ENCODE measurements at regions not wholly inside any gene's neighbourhood (a gene's known extent, or its start where the extent isn't known, plus 50 kb on each side); places are given as distances from the start of the nearest gene placed in this dataset.
A peak's percentile ranks its signal among the peaks of the same experiment; 100 is the strongest.

DNA sequence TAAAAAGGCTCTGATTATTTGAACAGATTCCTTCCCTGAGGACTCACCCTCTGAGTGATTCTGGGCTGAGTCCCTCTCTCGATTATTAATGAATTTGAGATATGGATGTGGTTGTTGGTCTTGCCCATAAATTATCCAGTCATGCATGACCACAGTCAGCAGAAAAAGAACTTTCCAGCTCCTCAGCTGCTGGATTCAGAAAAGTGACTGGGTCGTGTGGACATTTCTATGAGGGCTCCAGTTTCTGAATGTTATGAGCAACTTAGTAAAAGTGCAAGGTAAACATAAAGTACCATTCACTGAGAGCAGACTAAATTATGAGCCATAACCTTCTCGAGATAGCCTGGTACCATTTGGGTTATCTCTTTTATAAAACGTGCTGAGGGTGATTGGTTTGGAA is 100.1 kb upstream of the CLDN10 start:
- no peak for DNase-seq

DNA sequence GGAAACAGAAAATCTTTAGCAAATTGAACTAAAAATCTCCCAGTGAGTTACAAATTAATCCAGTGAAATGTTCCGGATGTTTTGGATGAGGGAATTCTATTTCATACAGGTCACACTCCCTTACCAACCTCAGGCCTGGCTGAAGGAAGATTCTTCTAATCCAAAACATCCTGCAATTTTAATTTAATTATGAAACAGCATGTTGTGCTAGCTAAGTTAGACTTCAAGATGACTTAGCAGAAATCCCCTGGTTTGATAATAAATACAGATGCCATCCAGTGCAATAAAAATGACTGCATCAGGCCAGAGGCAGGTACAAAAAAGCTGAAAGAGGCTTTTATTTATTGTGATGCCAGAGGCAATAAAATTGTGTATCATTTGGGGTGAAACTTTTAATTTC is 96.7 kb upstream of the CLDN10 start:
- no peak for DNase-seq

DNA sequence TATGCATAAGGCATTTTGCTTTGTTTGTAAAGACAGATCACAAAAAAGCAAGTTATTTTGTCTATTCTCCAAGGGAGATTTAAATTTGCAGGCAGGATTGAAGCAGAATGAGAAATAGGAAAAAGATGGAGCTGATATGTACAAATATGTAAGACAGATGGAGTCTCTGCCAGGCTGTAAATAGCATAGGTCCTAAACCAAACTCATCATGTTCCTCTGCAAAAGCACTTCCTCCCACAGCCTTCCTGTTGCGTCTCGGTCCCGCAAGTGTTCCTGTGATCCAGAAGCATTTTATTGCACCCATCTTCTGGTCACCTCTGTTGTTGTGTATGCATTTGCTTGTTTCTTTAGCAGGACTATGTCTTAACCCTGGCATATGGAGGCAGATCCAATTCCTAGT is 95.7 kb upstream of the CLDN10 start:
- no peak for DNase-seq

DNA sequence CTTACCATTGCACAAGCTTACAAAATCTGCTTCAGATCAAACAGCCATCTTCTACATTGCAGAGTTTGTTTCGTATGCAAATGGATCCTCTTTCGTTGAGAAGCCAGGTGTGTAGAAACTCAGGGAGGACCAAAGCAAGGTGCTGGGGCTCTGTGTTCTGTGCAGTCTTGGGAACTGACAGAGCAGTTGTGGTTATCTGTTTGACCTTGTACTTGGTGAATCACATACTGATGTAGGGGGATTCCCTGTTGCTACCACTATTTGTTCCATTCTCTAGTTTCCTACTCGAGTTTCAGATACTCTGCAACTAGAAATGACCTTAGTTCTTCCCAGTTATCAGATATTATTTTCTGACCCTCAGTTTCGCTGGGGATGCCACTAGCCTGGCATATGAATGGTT is 95.2 kb upstream of the CLDN10 start:
- DNase-seq: no peak

DNA sequence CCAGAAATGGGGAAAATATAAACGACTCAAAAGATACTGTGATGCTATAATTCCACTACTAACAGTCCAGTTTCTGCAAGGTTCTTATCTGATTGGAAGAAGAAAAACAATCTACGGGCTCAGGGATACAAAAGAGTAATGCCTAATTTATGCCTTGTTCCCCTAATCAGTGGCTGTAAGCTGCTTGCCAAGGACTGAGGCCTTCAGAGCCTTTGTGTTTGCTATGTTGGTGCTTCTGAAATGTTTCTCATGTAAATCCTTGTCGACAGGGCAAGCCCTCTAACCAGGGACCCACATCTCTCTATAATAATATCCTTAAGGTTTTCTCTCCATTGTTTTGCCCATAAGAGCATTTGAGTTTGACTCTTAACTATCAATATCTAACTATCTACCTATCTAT is 89.7 kb upstream of the CLDN10 start:
- DNase-seq: no peak

DNA sequence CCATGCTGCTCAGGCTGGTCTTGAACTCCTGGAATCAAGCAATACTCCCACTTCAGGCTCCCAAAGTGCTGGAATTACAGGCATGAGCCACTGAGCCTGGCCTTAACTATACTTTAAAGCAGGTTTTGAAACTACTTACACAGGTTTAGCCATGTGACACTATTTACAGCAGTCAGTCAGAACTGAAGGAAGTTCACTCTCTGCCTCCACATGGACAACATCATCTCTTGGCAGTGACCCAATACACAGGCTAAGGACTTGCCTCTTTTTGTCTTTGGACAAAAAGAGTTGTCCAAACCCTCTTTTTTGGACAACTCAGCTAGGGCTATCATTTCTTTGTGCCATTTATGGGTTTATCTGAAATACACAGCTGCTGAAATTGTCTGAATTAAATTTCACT is 89.0 kb upstream of the CLDN10 start:
- DNase-seq: no peak

DNA sequence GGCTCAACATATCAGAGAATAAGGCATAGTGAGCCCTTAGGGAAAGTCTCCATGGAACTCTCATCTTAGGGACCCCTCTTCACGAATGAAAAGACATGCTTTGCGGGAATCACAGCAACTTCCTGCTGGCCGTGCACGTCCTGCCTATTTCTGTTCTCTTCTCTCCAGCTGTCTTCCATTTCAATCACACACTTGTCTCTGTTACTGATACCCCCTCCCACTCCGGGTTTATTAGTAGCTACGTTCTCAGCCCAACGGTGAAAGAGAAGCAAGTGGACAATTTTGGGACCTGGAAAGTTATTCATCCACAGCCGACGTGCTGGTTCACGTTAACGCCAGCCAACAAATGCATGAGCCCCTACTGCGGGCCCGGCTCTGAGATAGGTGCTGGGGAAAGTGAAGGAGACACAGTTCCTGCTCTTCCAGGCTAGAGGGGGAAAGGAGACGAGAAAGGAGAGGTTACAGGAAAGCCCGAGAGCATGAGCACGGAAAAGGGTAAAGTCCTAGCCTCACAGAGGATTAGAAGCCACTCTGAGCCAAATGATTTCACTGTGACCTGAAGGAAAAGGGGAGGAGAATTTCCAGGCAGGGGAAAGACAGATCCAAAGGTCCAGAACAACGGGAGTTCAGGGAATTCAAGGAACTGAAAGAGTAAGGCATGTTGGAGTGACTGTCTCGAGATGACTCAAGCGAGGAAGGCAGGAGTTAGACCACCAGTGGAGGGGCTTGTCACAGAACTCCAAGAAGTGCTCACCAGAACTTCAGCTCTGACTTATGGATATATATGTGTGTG is 81.8 kb upstream of the CLDN10 start:
- peak; percentile 70 for DNase-seq

DNA sequence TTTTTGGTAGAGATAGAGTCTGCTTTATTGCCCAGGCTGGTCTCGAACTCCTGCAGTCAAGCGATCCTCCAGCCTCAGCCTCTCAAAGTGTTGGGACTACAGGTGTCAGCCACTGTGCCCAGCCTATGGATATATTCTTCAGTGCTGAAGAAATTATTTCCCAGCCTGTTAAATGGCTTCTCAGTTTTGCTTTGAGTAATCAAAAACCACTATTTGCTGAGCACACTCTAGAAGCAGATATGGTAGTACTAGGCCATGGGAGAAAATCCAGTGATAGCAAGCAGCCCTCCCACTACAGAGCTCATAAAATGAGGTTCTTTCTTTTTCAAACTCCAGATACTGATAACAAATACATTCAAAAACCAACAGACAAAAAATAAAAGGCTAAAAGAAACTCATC is 80.6 kb upstream of the CLDN10 start:
- DNase-seq: no peak

DNA sequence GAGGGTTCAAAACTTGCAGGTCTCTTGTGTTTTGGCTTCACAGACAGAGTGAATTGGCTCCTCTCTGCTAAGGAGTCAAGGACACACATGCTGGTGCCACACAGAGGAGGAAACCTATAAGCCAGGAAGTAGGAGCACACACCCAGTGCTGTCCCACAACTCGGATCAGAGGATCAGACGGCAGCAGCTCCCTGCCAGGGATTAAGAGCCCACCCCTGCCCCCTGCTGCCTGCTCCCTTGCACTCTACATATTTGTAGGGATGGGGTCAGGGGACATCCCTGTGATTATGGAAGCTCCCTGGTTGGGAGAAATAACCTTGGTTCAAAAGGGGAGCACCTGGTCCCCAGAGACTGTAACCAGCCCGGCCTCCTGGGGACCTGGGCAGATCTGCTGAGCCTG is 77.5 kb upstream of the CLDN10 start:
- no peak for DNase-seq

DNA sequence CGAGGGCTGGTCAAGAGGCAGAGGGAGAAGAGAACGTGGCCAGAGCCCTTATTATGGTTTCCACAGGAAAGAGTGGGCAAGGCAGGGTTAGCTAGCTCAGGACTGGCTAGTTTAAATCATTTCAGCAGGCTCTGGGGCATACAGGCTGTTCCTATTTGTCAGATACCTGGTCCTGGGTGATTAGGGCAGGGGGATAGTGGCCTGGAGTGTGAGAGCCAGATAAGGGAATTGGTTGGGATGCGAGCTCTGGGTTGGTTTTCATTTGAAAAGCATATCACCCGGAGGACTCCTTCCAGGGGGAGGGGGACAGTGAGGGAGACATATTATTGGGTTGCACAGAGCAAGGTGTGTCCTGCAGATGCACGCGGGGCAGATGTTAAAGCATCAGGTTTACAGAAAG is 75.3 kb upstream of the CLDN10 start:
- DNase-seq: no peak

DNA sequence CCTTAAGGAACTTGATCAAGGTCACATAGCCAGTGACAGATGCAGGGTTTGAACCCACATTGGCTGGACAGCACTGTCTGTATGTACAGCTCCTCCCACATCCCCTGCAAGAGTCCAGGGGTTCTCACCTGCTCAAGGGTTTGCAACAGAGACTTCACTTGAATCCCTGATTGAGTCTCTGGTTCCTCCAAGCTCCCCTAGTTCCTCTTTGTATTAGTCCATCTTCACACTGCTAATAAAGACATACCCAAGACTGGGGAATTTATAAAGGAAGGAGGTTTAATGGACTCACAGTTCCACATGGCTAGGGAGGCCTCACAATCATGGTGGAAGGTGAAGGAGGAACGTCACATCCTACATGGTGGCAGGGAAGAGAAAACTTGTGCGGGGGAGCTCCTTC is 72.8 kb upstream of the CLDN10 start:
- no peak for DNase-seq

DNA sequence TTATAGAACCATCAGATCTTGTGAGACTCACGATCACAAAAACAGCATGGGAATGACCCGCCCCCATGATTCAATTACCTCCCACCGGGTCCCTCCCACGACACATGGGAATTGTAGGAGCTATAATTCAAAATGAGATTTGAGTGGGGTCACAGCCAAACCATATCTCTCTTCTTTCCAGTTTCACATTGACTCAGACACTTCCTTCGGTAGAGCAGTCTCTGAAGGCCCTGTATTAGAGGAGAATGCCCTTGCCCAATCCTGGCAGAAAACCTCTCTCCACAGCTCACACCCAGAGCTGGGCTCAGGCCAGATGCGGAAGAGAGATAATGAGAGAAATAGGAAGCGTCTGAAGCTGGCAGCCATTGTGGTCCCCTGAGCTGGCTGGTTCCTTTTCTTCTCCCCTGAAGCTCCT is 72.4 kb upstream of the CLDN10 start:
- DNase-seq: no peak

DNA sequence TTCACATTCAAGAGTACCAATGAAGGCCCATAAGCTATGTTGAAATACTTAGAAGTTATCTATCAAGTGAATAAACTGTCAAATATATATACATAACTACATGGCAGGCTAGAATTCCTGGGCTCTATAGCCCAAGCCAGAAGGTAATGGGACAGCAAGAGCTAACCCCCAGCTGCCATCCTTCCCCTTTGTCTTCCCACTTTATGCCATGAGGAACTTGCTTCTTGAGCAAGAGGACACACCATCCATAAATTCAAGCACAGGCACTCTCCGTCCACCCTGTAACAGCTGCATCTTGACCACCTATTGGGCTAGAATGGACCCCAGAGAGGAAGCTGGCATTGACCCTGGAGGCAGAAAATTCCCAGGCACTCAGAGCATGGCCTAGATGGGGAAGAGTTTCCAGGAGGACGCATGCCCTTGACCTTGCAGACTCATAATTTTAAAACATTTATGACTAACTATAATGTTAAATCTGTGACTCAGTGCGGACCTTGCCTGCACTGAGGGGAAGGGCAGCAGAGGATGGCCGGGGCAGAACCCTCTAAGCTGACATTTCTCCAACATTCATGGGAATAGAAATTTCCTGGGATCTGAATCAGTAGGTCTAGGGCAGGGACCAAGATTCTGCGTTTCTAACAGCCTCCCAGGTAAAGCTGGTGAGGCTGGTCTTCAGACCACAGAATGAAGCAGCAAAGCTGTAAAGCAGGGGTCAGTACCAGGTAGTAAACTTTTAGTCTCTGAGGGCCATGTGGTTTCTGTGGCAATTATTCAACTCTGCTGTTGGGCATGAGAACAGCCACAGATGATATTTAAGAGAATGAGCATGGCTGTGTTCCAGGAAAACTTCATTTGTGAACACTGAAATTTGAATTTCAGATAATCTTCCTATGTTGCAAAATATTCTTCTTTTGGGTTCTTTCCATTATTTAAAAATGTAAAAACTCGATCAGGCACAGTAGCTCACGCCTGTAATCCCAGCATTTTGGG is 71.4 kb upstream of the CLDN10 start:
- DNase-seq: no peak

DNA sequence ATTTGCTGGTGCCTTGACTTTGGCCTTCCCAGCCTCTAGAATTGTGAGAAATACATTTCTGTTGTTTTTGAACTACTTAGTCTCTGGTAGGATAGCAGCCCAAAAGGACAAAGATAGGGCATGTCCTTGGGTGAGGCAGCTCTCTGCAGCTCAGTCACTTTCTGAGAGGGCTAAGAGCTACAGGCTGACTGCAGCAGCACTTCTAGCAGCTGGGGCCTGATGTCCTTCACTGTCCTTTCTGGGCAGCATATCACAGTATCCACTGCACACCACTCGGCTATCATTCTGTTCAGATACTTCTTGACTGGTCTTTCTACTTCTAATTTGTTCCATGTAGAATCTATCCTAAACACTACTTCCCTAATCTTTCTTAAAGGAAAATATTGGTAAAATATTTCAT is 68.5 kb upstream of the CLDN10 start:
- DNase-seq: no peak

DNA sequence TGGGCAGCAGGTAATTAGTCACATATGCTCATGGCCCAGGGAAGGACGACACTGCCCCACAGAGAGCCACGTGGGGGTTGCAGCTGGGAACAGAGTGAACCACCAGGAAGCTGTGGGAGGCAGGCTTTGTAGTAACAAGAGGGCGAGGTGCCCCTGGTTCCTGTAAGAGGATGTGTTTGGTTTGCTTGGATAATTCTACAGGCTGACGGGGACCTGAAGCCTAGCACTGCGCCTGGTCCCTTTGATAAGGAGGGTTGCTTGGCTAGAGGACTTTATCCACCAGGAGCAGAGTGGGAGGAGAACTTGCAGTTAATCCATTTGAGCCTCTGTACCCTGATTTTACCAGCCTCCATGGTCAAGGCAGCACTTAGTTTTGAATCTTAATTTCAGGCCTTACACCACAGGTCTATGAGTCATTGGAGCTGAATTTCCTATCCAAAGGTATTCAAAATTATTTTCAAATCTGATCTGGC is 67.4 kb upstream of the CLDN10 start:
- DNase-seq: no peak

DNA sequence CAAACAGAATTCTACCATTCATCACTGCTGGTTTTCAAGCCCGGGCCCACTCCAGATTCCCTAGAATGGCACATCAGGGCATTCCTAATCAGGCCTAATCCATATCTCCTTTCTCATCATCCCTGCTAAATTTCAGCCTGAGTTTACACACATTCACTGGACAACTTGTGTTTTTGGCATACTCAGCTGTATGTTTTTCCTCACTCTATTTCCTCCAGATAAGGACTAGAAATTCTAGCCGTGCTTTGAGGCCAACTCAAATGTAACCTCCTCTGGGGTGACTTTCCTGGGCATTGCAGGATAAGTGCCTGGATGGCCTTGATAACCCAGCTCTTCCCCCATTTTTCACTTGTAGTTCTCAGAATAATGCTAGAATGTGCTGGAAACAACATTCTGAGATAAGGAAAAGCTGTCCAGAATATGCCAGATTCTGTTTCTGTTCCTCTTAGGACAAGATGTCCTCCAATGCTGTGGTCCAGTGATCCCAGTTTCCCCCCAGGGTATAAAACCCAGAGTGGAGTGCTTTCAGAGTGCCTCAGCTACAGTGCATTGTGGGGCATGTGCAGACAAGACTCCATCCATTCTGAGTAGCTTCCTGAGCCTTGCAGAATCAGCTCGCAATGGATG is 66.9 kb upstream of the CLDN10 start:
- DNase-seq: no peak

DNA sequence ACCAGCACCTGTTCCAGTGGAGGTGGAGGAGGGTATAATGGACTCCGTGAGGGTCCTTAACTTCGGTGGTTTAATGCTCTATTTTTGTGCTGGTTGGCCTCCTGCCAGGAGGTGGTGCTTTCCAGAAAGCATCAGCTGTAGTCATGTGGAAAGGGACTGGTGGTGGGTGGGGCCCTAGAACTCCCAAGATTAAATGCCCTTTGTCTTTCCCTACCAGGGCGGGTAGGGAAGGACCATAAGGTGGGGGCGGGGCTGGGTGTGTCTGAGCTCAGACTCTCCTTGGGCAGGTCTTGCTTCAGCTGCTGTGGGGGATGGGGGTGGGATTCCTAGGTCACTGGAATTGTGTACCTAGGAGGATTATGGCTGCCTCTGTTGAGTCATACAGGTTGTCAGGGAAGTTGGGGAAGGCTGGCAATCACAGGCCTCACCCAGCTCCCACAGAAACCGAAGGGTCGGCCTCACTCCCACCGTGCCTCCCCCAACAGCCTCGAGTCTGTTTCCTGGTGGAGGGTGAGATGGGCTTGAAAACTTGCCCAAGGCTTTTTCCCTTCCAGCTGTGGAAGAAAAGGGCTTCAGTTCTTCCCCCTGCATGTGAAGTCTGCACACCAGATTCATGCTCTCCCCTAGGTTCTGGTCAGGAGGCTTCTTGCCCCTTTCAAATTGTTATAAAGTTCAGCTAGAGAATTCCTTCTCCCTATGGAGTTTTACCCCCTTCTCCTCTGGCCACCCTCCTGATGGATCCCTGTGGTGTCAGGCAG is 60.3 kb upstream of the CLDN10 start:
- DNase-seq: no peak

DNA sequence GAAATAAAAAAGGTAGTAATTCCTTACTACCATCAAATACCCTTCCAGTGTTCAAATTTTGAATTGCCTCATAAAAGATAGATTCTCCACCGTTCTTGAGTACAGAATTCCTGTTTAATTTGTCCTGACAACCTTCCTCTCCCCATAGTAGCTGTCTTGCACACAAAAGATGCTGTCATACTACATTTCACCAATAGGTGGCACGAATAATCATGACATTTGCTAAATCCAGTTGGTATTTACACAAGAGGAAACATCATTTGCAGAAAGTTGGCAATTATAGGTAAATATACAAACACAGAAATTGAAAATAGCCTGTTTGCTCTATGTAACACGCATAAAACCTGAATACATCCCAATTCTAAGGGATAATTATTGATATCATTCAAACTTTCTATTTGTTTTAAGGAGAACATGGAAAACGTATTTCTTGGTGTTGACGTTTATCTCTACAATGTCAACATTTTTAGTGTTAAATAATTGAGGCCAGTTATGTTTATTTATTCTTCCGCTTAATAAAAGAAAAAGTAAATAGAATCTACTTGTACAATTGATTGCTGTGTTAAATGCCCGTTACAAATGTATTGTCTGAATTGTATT is 58.3 kb upstream of the CLDN10 start:
- peak; percentile 69 for DNase-seq

DNA sequence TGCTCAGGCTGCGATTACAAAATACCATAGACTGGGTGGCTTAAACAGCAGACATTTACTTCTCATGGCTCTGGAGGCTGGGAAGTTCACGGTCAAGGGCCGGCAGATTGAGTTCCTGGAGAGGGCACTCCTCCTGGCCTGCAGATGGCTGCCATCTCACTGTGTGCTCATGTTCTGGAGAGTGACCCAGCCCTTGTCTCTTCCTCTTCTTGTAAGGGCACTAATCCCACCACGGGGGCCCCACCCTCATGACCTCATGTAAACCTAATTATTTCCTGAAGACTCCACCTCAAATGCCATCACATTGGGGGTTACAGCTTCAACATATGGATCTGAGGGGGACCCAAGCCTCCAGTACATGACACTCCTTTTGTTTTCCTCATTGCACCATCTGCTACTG is 56.0 kb upstream of the CLDN10 start:
- no peak for DNase-seq

DNA sequence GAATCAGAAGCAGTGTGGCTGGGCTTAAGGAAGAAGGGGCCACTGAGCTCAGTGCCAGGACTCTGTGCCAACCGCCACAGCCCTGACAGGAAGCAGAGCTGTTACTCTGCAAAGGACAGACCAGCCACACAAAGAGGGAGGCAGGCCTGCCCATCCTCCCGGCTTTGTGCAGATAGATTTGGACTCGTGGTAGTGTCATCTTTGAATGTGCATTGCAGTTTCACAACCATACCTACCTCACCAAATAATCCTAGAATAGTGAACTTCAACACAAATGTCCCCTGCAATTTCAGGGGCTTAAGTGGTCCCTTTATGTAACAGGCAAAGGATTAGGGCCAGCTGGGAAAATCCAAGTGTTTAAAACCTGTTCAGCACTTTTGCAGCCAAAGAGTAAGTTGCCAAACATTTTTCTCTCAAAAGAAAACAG is 55.1 kb upstream of the CLDN10 start:
- DNase-seq: peak; percentile 30

DNA sequence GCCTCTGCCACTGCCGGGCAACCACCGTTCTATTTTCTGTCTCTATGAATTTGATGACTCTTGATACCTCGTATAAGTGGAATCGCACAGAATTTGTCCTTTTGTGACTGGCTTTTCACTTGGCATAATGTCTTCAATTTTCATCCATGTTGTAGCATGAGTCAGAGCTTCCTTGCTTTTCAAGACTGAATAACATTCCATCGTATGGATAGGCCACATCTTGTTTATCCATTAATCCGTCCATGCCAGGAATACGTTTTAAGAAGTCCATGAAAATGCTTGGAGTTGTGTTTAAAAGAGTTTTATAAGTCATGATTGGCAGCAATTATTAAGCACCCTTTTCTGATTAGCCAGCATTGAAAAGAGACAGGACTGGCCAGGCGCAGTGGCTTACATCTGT is 53.6 kb upstream of the CLDN10 start:
- no peak for DNase-seq
